ENCODE measurements at regions not wholly inside any gene's neighbourhood (a gene's known extent, or its start where the extent isn't known, plus 50 kb on each side); places are given as distances from the start of the nearest gene placed in this dataset.
A peak's percentile ranks its signal among the peaks of the same experiment; 100 is the strongest.

DNA sequence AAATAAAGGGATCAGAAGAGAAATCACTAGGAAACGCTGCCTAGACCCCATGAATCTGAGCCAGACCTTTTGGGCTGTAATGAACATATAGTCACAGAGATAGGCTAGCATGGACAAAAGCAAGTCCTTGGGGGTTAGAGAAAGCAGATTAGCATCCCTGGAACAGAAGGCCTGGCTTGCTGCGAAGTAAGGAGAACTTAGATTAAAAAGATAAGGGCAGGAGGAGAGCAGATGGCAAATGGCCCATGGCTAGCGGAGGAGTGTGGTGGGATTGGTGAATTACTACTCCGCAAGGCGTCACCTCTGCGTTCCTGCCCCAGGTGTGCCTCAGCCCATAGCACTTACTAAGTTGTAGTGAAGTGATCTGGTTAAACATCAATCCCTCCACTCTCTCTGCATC, 92.3 kb upstream of the ZNF438 start:
- Histone ChIP-seq H3K27me3 (ENCODE audit: control insufficient read depth, insufficient read depth, low read length) (no peaks in the 10 kb centered on the region), H3K4me1 (ENCODE audit: control insufficient read depth, insufficient read depth, low read length) (no peaks in the 10 kb centered on the region), H3K4me3 (ENCODE audit: low read length) (no peak overlapping the region), H3K36me3 (ENCODE audit: control insufficient read depth, insufficient read depth, low read length) (no peaks in the 10 kb centered on the region), H3K9me3 (ENCODE audit: control insufficient read depth, insufficient read depth, low read length) (no peaks in the 10 kb centered on the region), H3K27ac (ENCODE audit: low read length) (no peak overlapping the region)
- WGBS (ENCODE audit: insufficient coverage, insufficient read length), result no CpG with 5 or more reads among the region's 6 CpGs
- no peak for DNase-seq (ENCODE audit: low read depth, low spot score)

GRCh38 chr10:31124852-31125251, 93.2 kb upstream of the ZNF438 start:
- no CpG with 5 or more reads among the region's 5 CpGs for WGBS (ENCODE audit: insufficient coverage, insufficient read length)
- DNase-seq (ENCODE audit: low read depth, low spot score), result no peak
- Histone ChIP-seq H3K27me3 (ENCODE audit: control insufficient read depth, insufficient read depth, low read length) (no peaks in the 10 kb centered on the region), H3K4me1 (ENCODE audit: control insufficient read depth, insufficient read depth, low read length) (no peaks in the 10 kb centered on the region), H3K36me3 (ENCODE audit: control insufficient read depth, insufficient read depth, low read length) (no peaks in the 10 kb centered on the region), H3K4me3 (ENCODE audit: low read length) (no peak overlapping the region), H3K27ac (ENCODE audit: low read length) (no peak overlapping the region), H3K9me3 (ENCODE audit: control insufficient read depth, insufficient read depth, low read length) (no peaks in the 10 kb centered on the region)

GRCh38 chr10:31125789-31126188, 94.1 kb upstream of the ZNF438 start:
- Histone ChIP-seq H3K36me3 (ENCODE audit: control insufficient read depth, insufficient read depth, low read length) (no peaks in the 10 kb centered on the region), H3K4me3 (ENCODE audit: low read length) (no peak overlapping the region), H3K27me3 (ENCODE audit: control insufficient read depth, insufficient read depth, low read length) (no peaks in the 10 kb centered on the region), H3K27ac (ENCODE audit: low read length) (no peak overlapping the region), H3K9me3 (ENCODE audit: control insufficient read depth, insufficient read depth, low read length) (no peaks in the 10 kb centered on the region), H3K4me1 (ENCODE audit: control insufficient read depth, insufficient read depth, low read length) (no peaks in the 10 kb centered on the region)
- no peak for DNase-seq (ENCODE audit: low read depth, low spot score)

GRCh38 chr10:31126593-31126992, 94.9 kb upstream of the ZNF438 start:
- no CpG with 5 or more reads among the region's 2 CpGs for WGBS (ENCODE audit: insufficient coverage, insufficient read length)
- Histone ChIP-seq H3K36me3 (ENCODE audit: control insufficient read depth, insufficient read depth, low read length) (no peaks in the 10 kb centered on the region), H3K9me3 (ENCODE audit: control insufficient read depth, insufficient read depth, low read length) (no peaks in the 10 kb centered on the region), H3K4me3 (ENCODE audit: low read length) (no peak overlapping the region), H3K27me3 (ENCODE audit: control insufficient read depth, insufficient read depth, low read length) (no peaks in the 10 kb centered on the region), H3K27ac (ENCODE audit: low read length) (no peak overlapping the region), H3K4me1 (ENCODE audit: control insufficient read depth, insufficient read depth, low read length) (no peaks in the 10 kb centered on the region)
- no peak for DNase-seq (ENCODE audit: low read depth, low spot score)

DNA sequence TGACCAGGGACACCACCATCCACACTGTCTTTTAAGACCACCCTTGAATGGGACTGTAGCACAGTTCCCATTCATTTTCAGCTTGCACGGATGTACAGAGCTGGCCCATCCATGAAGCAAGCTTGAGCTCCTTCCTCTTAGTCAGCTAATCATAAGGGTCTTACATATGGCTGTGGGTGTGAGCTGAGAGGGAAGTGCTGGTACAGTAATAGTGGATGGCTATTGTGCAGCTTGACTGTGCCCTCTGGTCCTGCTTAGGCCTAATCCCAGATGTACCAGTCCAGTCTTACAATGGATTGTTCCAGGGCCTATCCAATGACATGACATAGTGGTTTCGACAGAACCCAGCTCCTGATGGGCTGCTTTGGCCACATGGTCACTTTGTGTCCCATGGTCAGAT, 96.9 kb upstream of the ZNF438 start:
- no peak for DNase-seq (ENCODE audit: low read depth, low spot score)
- no peak overlapping the region for H3K4me3 ChIP-seq (ENCODE audit: low read length)
- WGBS (ENCODE audit: insufficient coverage, insufficient read length), result no CpG with 5 or more reads among the region's 2 CpGs
- H3K36me3 ChIP-seq (ENCODE audit: control insufficient read depth, insufficient read depth, low read length), result no peaks in the 10 kb centered on the region
- no peak overlapping the region for H3K27ac ChIP-seq (ENCODE audit: low read length)
- H3K27me3 ChIP-seq (ENCODE audit: control insufficient read depth, insufficient read depth, low read length), result no peaks in the 10 kb centered on the region
- H3K9me3 ChIP-seq (ENCODE audit: control insufficient read depth, insufficient read depth, low read length), result no peaks in the 10 kb centered on the region
- no peaks in the 10 kb centered on the region for H3K4me1 ChIP-seq (ENCODE audit: control insufficient read depth, insufficient read depth, low read length)

DNA sequence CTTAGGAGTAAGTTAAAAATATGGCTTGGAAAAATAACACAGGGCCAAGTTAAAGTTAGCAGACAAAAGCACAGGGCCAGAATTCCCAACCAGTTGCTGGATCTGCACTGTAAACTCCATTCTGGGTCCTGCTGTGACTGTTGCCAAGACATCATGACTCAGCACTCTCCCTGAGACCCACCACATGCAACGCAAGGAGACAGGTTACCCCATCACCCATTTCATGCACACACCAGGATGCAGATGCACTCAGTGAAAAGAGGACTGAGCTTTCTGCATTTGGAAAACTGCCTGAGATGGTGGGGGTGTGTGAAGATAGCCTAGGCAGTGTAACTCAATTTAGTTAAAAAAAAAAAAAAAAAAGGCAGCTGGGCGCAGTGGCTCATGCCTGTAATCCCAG, 97.6 kb upstream of the ZNF438 start:
- Histone ChIP-seq H3K27ac (ENCODE audit: low read length) (no peak overlapping the region), H3K27me3 (ENCODE audit: control insufficient read depth, insufficient read depth, low read length) (no peaks in the 10 kb centered on the region), H3K4me3 (ENCODE audit: low read length) (no peak overlapping the region), H3K36me3 (ENCODE audit: control insufficient read depth, insufficient read depth, low read length) (no peaks in the 10 kb centered on the region), H3K9me3 (ENCODE audit: control insufficient read depth, insufficient read depth, low read length) (no peaks in the 10 kb centered on the region), H3K4me1 (ENCODE audit: control insufficient read depth, insufficient read depth, low read length) (no peaks in the 10 kb centered on the region)
- no CpG with 5 or more reads among the region's 2 CpGs for WGBS (ENCODE audit: insufficient coverage, insufficient read length)
- peak; percentile 22 for DNase-seq (ENCODE audit: low read depth, low spot score)

DNA sequence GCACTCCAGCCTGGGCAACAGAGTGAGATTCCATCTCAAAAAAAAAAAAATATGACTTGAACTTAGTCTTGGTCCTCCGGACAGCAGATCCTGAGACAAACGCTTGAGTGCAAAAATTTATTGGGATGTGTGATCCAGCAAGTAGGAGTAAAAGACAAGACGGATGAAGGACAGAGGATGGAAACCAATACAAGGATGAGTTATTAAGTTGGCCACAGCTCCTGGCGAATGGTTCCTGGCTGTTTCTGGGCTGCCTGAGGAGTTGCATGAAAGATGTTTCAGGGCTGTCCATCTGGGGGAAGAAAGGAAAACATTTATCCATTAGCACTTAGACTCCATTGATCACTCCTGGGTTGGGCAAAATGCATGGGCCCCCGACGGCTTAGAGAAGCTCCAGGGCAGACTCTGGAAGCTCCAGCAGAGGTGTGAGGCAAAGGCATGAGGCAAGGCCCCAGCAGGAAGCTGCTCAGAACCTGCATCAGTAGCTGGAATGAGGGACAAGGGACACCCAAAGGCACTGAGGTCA, 98.3 kb upstream of the ZNF438 start:
- Histone ChIP-seq H3K4me3 (ENCODE audit: low read length) (no peak overlapping the region), H3K27ac (ENCODE audit: low read length) (no peak overlapping the region), H3K4me1 (ENCODE audit: control insufficient read depth, insufficient read depth, low read length) (no peaks in the 10 kb centered on the region), H3K9me3 (ENCODE audit: control insufficient read depth, insufficient read depth, low read length) (no peaks in the 10 kb centered on the region), H3K27me3 (ENCODE audit: control insufficient read depth, insufficient read depth, low read length) (no peaks in the 10 kb centered on the region), H3K36me3 (ENCODE audit: control insufficient read depth, insufficient read depth, low read length) (no peaks in the 10 kb centered on the region)
- no CpG with 5 or more reads among the region's 6 CpGs for WGBS (ENCODE audit: insufficient coverage, insufficient read length)
- no peak for DNase-seq (ENCODE audit: low read depth, low spot score)

GRCh38 chr10:31130406-31130805, 98.7 kb upstream of the ZNF438 start:
- no peak for DNase-seq (ENCODE audit: low read depth, low spot score)
- no peaks in the 10 kb centered on the region for H3K4me1 ChIP-seq (ENCODE audit: control insufficient read depth, insufficient read depth, low read length)
- no peaks in the 10 kb centered on the region for H3K9me3 ChIP-seq (ENCODE audit: control insufficient read depth, insufficient read depth, low read length)
- H3K27me3 ChIP-seq (ENCODE audit: control insufficient read depth, insufficient read depth, low read length), result no peaks in the 10 kb centered on the region
- no peak overlapping the region for H3K4me3 ChIP-seq (ENCODE audit: low read length)
- H3K27ac ChIP-seq (ENCODE audit: low read length), result no peak overlapping the region
- H3K36me3 ChIP-seq (ENCODE audit: control insufficient read depth, insufficient read depth, low read length), result no peaks in the 10 kb centered on the region
- WGBS (ENCODE audit: insufficient coverage, insufficient read length), result no CpG with 5 or more reads among the region's 1 CpG

DNA sequence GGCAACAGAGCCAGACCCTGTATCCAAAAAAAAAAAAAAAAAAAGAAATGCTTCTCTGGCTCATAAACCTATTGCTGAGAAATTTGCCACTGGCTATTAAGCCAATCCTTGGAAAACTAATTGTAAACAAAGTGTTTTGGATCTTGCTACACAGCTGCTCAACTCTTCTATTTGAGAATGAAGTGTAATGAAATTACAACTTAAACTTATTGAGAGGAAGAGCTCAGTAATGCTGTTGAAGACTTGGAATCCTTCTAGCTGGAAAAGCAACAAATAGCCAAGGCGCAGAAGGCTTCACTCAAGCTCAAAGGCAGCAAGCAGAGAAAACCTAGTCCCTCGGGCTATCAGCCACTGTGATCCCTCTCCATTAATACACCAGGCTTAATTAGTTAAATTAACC, 99.6 kb upstream of the ZNF438 start:
- H3K36me3 ChIP-seq (ENCODE audit: control insufficient read depth, insufficient read depth, low read length), result no peaks in the 10 kb centered on the region
- no CpG with 5 or more reads among the region's 2 CpGs for WGBS (ENCODE audit: insufficient coverage, insufficient read length)
- no peak overlapping the region for H3K4me3 ChIP-seq (ENCODE audit: low read length)
- H3K27me3 ChIP-seq (ENCODE audit: control insufficient read depth, insufficient read depth, low read length), result no peaks in the 10 kb centered on the region
- no peak for DNase-seq (ENCODE audit: low read depth, low spot score)
- H3K4me1 ChIP-seq (ENCODE audit: control insufficient read depth, insufficient read depth, low read length), result no peaks in the 10 kb centered on the region
- H3K27ac ChIP-seq (ENCODE audit: low read length), result no peak overlapping the region
- no peaks in the 10 kb centered on the region for H3K9me3 ChIP-seq (ENCODE audit: control insufficient read depth, insufficient read depth, low read length)

DNA sequence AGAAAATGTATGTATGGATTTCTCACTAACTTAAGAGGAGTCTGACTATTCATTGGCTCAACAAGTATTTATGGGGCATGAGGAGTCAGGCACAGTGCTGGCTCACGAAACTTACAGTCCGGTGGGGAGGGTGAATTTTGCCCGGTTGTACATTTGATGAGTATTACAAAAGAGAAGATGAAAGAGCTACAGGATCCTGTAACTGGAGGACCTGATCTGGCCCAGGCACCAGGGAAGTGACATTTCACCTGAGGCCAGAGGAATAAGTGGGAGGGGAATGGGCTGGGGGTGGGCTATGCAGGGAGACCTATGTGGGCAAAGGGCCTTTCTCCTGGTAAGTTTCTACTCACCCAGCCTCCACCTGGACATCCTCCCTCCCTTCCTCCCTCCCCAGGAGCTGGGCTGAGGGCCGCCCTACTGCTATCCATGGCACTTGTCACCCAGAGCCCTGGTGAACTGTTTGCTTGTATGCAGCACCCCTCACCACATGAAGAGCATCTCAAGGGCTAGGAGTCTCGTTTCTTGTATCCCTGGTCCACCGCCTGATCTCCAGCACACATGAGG, 101.1 kb upstream of the ZNF438 start:
- H3K4me1 ChIP-seq (ENCODE audit: control insufficient read depth, insufficient read depth, low read length), result no peaks in the 10 kb centered on the region
- no peak overlapping the region for H3K27ac ChIP-seq (ENCODE audit: low read length)
- H3K27me3 ChIP-seq (ENCODE audit: control insufficient read depth, insufficient read depth, low read length), result no peaks in the 10 kb centered on the region
- H3K9me3 ChIP-seq (ENCODE audit: control insufficient read depth, insufficient read depth, low read length), result no peaks in the 10 kb centered on the region
- no peak for DNase-seq (ENCODE audit: low read depth, low spot score)
- H3K4me3 ChIP-seq (ENCODE audit: low read length), result no peak overlapping the region
- WGBS (ENCODE audit: insufficient coverage, insufficient read length), result no CpG with 5 or more reads among the region's 6 CpGs
- H3K36me3 ChIP-seq (ENCODE audit: control insufficient read depth, insufficient read depth, low read length), result no peaks in the 10 kb centered on the region

DNA sequence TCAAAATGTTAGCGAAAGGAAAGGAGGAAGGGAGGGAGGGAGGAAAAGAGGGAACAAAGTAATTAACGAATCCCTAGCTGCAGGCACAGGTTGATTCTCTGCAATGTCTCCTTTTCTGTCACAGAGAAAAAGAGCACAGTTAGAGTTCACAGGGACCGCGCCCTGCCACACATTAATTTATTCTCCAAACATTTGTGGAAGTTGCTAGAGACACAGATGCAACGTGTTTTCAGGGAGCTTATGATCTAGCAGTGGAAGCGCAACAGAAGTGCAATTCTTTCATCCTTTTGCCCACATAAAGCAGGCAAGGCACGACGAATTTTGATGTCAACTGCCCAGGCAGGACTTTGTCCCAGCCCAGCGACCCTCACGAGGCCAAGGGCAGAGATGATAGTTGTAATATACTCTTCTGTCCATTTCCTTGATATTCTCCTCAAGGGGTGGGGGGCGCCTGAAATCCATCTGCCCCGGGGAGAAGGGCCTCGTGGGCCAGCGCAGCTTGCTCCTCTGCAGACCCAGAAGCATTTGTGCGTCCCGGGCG, 101.7 kb upstream of the ZNF438 start:
- DNase-seq (ENCODE audit: low read depth, low spot score), result no peak

More for the DNA sequence above, 101.7 kb upstream of the ZNF438 start:
- Histone ChIP-seq H3K27me3 (ENCODE audit: control insufficient read depth, insufficient read depth, low read length) (no peaks in the 10 kb centered on the region), H3K4me1 (ENCODE audit: control insufficient read depth, insufficient read depth, low read length) (no peaks in the 10 kb centered on the region), H3K36me3 (ENCODE audit: control insufficient read depth, insufficient read depth, low read length) (no peaks in the 10 kb centered on the region), H3K9me3 (ENCODE audit: control insufficient read depth, insufficient read depth, low read length) (no peaks in the 10 kb centered on the region), H3K27ac (ENCODE audit: low read length) (no peak overlapping the region), H3K4me3 (ENCODE audit: low read length) (no peak overlapping the region)
- WGBS (ENCODE audit: insufficient coverage, insufficient read length), result no CpG with 5 or more reads among the region's 17 CpGs
